DOHH2 (cell line): ENCODE measurements at regions not wholly inside any gene's neighbourhood (a gene's known extent, or its start where the extent isn't known, plus 50 kb on each side); places are given as distances from the start of the nearest gene placed in this dataset.

Source experiments
- CTCF ChIP-seq: fragments of 200-600 bp; sonication (generic); IDR thresholded peaks from one replicate; pipeline ENCODE4 v1.5.1; 2014; ENCODE audit warnings: antibody characterized with exemption, mild to moderate bottlenecking, low read depth, low read length; ENCODE audit not compliant: poor library complexity, severe bottlenecking
- EZH2phosphoT487 ChIP-seq: fragments of 200-600 bp; sonication (generic); IDR thresholded peaks from 2 replicates; pipeline ENCODE4 v1.6.1; 2017; ENCODE audit warnings: borderline replicate concordance, mild to moderate bottlenecking, antibody characterized with exemption, low read length, moderate library complexity, mixed read lengths

DNA sequence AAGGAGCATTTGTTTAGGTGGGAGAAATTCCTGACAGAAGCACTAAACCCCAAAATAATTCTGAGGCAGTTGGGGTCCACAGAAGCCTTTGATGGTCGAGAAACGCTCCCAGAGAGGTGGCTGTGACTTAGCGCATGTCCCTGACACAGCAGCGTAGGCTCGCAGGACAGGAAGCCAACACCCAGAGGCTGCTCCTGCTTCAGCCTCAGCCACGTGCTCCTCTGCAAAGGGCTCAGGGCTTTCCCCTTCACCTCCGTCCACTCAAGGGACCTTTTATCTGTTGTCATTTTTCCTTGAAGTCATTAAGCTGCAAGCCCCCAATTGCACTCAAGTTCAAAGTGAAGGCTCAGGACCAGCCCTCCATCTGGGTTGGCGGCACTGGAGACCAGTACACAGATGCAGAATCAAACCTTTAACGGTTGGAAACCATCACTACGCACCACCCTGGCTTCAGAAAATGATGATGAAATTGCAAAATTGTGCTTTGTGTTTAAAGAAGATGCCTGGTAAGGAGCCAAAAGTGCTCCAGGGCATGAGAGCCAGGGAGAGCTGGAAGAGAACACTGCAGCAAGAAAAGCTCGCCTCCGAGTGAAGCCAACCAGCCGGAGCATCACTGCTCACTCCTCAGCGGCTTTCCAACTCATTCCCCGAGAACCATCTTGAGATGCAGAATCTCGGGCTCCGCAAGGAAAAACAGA lies 219.6 kb downstream of the RAP2A start:
- no peak for TF ChIP-seq CTCF
- no peak for TF ChIP-seq EZH2phosphoT487
